ENCODE measurements at regions not wholly inside any gene's neighbourhood (a gene's known extent, or its start where the extent isn't known, plus 50 kb on each side); places are given as distances from the start of the nearest gene placed in this dataset.
"Not testable (repeated sequence)": the region's sequence is repeated elsewhere in the genome, so short reads cannot be mapped to it uniquely, and the experiment has no call there.

- no peak for DNase-seq (ENCODE audit: low spot score)
Observed at GRCh38 chr17:72452286-72453173, 331.7 kb downstream of the SOX9 start.

DNA sequence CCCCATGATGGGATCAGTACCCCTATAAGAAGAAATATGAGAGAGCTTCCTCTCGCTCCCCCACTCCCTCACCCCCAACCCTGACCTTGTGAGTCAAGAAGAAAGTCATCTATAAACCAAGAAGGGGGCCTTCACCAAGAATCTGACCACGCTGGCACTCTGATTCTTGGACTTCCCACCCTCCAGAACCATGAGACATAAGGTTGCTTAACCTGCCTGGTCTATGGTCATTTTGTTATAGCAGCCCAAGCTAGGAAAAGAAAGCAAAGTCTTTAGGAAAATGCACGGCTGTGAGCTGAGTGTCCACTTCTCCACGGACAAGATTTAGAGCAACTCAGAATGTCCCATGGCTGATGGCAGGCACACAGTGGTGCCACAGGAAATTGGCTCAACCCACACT lies 333.5 kb downstream of the SOX9 start:
- no peak for DNase-seq (ENCODE audit: low spot score)

DNA sequence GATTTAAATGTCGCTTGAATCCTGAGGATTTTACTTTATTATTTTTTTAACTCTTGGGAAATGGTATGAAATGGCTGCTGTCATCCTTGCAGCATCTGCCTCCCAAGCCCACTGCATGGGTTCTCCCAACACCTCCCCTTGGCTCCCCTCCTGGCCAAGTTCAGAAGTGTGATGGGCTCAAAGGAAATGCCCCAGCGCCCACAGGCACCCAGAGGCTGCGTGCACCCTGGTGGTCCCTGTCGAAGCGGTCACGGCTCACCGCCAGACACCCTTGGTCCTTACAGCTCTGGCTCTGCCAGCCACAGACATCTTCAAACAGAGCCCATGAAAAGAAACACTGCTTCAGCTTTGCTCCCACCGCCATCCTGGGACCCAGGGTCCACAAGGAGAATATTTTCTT lies 334.7 kb downstream of the SOX9 start:
- DNase-seq (ENCODE audit: low spot score) = no peak

DNA sequence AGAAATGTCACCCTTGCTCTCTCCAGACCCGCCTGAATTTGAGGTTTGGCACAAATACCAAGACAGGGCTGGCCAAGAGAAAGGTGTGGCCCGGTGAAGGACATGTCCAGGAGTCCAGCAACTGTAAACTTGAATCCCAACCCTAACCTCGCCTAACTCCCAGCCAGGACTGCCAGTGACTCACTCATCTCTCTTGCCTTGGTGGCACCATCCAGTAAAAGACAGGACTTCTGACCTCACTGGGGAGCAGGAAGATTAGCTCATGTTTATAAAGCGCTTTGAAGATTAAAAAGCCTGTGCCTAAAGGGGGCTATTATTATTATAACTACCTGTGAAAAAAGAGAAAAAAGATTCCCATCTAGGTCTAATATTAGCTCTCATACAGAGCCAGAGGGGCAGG lies 335.3 kb downstream of the SOX9 start:
- no peak for DNase-seq (ENCODE audit: low spot score)

GRCh38 chr17:72457712-72458111 lies 336.9 kb downstream of the SOX9 start:
- DNase-seq (ENCODE audit: low spot score) = no peak

GRCh38 chr17:72458301-72458700 lies 337.5 kb downstream of the SOX9 start:
- no peak for DNase-seq (ENCODE audit: low spot score)

- no peak for DNase-seq (ENCODE audit: low spot score)
Observed at GRCh38 chr17:72460711-72461110, 339.9 kb downstream of the SOX9 start.

GRCh38 chr17:72461757-72462156 lies 340.9 kb downstream of the SOX9 start:
- no peak for DNase-seq (ENCODE audit: low spot score)

DNA sequence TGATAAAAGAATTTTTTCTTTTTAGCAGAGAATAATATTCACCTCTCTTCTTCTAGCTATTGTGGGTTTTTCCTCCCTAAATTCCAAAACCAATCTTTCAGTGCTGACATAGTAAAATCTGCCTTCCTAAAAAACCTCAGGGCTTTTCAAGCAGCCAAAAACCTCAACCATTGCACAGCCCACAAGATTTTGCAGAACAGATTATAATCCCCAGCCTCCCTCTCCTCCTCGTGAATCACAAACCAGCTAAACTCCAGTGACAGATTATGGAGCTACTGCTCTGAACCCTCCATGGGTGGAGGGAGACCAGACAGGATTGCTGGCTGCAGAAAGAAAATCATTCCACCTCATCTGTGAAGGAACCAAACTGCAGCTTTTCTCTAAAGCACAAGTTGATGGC lies 341.6 kb downstream of the SOX9 start:
- DNase-seq (ENCODE audit: low spot score) = no peak

DNA sequence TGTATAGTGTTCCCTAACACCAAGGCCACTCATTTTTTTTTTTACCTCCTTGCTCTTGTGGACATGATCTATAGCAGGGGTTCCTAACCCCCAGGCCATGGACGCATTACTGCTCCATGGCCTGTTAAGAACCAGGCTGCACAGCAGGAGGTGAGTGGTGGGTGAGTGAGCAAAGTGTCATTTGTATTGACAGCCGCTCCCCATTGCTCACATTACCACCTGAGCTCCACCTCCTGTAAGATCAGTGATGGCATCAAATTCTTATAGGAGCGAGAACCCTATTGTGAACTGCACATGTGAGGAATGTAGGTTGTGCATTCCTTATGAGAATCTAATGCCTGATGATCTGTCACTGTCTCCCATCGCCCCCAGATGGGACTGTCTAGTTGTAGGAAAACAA lies 342.0 kb downstream of the SOX9 start:
- DNase-seq (ENCODE audit: low spot score) = no peak

GRCh38 chr17:72463287-72464102 lies 342.7 kb downstream of the SOX9 start:
- no peak for DNase-seq (ENCODE audit: low spot score)

- not testable (repeated sequence) for DNase-seq (ENCODE audit: low spot score)
Observed at GRCh38 chr17:72464221-72464620, 343.4 kb downstream of the SOX9 start.

DNA sequence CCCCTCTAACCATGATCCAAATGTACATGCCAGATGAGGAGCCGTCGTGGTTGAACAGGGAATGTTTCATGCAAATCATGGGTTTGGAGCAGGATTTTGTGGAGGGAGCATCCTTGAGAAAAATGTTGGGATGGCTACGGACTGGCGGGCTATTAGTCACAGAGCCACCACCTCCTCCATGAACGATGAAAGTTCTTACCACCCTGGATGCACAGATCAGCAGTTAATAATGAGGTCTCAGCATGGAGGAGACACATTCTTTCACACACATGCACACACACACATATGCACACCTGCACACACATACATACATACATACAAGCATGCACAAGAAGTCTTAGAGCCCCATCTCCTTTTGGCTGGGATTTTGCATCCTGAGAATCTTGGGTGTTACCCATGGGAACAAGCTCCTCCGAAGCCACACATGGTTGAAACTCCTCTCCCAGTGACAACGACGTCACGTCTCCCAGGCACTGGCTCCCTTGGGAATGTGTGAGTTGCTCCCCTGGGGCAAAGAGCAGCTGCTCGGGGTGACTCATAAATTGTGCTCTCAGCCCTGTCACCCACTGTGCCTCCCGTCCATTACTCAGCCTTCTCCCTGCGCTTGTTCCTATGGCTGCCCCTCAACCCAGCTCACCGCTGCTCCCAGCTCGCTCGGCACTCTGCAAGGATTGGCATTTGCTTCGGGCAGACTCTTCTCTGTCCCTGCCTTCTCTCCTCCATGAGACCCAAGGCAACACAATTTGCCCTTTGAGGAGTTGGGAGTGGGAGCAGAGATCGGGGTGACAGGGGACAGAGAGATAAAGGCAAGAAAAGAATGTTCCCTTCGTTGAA lies 344.6 kb downstream of the SOX9 start:
- no peak for DNase-seq (ENCODE audit: low spot score)

DNA sequence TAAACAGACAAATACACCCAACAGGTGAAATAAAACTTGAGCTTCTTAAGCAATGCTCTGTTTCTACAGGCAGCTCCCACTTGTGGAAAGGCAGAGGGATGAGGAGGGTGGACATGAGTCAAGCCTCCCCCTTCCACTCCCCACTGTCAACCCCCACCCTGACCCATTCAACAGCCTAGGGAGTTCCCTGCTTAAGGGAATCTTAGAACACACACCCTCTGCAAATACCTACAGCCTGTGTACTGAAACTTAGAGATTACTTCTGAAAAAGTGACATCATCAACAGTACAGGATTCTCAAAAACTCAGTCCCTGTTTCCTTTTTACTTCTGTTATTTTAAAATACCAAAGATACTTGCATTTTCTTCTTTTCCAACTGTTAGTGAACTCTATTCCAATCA lies 345.4 kb downstream of the SOX9 start:
- no peak for DNase-seq (ENCODE audit: low spot score)

DNA sequence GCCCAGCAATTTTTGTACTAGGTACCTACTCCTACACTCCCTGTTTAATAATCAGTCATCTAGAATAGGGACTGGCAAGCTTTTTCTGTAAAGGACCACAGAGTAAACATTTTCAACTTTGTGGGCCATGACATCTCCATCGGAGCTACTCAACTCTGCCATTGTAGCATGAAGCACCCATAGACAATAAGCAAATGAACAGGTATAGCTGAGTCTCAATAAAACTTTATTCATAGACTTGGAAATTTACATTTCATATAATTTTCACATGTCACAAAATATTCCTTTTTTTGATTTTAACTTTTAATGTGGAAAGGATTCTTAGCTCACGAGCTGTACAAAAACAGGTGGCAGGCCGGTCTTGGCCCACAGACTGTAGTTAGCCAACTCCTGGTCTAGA lies 345.8 kb downstream of the SOX9 start:
- DNase-seq (ENCODE audit: low spot score) = no peak

GRCh38 chr17:72467841-72468653 lies 347.2 kb downstream of the SOX9 start:
- no peak for DNase-seq (ENCODE audit: low spot score)

DNA sequence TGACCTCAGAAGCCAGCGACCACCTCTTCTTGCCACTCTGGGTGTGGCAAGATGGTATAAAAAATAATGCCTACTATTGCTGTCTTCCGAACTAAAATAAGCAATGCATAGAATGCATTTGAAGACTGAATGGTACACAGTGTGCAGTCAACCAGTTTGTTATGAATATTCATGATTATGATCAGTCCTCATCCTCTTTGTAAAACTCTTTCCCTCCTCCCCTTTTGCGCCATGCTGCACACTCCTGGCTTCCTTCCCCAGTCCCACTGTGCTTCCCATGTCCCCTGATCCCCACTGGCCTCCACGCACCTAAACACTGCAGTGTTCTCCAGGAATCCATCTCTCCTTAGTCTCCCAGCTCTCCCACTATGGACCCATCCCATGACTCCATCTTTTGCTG lies 348.0 kb downstream of the SOX9 start:
- DNase-seq (ENCODE audit: low spot score) = no peak

DNA sequence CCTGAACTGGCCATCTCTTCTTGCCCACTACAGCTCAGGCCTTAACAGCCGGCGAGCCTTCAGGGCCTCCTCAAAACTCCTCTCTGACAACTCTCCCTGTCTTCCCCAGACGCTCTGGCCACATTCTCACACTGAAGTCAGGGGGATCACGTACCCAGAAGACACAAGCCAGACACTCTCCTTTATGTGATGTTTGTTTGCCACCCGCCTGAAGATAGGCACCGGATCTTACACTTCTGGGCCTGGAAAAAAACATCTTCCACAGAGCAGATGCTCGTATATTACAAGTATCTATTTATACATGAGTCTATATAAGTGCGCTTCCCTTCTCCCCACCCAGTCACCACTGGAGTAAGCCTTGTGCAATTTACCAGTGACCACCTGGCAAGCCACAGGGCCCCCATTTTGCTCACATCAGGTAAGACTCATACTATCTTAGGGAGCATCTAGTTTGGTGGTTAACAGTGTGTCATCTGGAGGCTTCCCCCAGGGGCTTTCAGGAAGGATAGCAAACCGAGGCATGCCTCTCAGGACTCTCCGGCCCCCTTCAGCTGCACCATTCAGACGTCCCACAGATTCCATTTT lies 349.4 kb downstream of the SOX9 start:
- no peak for DNase-seq (ENCODE audit: low spot score)

GRCh38 chr17:72470734-72471133 lies 349.9 kb downstream of the SOX9 start:
- no peak for DNase-seq (ENCODE audit: low spot score)

- no peak for DNase-seq (ENCODE audit: low spot score)
Observed at GRCh38 chr17:72471296-72471695, 350.5 kb downstream of the SOX9 start.

GRCh38 chr17:72472106-72472505 lies 351.3 kb downstream of the SOX9 start:
- DNase-seq (ENCODE audit: low spot score) = no peak

Measured in CD4-positive, alpha-beta T cell treated with Interleukin-15 for 4 hours (primary cell).